ENCODE measurements at regions not wholly inside any gene's neighbourhood (a gene's known extent, or its start where the extent isn't known, plus 50 kb on each side); places are given as distances from the start of the nearest gene placed in this dataset.

GRCh38 chr5:24720743-24721142 is 76.0 kb upstream of the CDH10 start:
- DNase-seq (no peak), ATAC-seq (no peak)
- Mint-ChIP-seq H3K4me3 (no peak overlapping the region), H3K4me1 (no peaks in the 10 kb centered on the region), H3K36me3 (no peaks in the 10 kb centered on the region), H3K9me3 (peaks cover 0 to 36% (median 11%) of the 10 kb centered on the region in 9 donors), H3K27me3 (no peaks in the 10 kb centered on the region), H3K27ac (no peak overlapping the region)
- POLR2A ChIA-PET, result no interaction called here

- Mint-ChIP-seq H3K27ac (no peak overlapping the region), H3K27me3 (no peaks in the 10 kb centered on the region), H3K4me1 (no peaks in the 10 kb centered on the region), H3K4me3 (no peak overlapping the region), H3K9me3 (peaks cover 0 to 30% (median 4%) of the 10 kb centered on the region in 9 donors), H3K36me3 (peaks cover 0 to 3% (median 0%) of the 10 kb centered on the region in 3 donors)
- POLR2A ChIA-PET, result no interaction called here
- DNase-seq, result no peak
- ATAC-seq, result no peak
These were observed 70.0 kb upstream of the CDH10 start for GRCh38 chr5:24714746-24715145.

GRCh38 chr5:24712947-24713346 is 68.2 kb upstream of the CDH10 start:
- peaks cover 0 to 3% (median 0%) of the 10 kb centered on the region in 3 donors for H3K36me3 Mint-ChIP-seq
- H3K27ac Mint-ChIP-seq, result no peak overlapping the region
- H3K9me3 Mint-ChIP-seq, result peaks cover 0 to 22% (median 4%) of the 10 kb centered on the region in 9 donors
- DNase-seq, result no peak
- no peaks in the 10 kb centered on the region for H3K4me1 Mint-ChIP-seq
- ATAC-seq, result no peak
- POLR2A ChIA-PET, result no interaction called here
- no peaks in the 10 kb centered on the region for H3K27me3 Mint-ChIP-seq
- no peak overlapping the region for H3K4me3 Mint-ChIP-seq

GRCh38 chr5:24712047-24712446 is 67.3 kb upstream of the CDH10 start:
- Mint-ChIP-seq H3K9me3 (peaks cover 0 to 15% (median 5%) of the 10 kb centered on the region in 9 donors), H3K27me3 (no peaks in the 10 kb centered on the region), H3K4me1 (no peaks in the 10 kb centered on the region), H3K27ac (no peak overlapping the region), H3K4me3 (no peak overlapping the region), H3K36me3 (peaks cover 0 to 3% (median 0%) of the 10 kb centered on the region in 3 donors)
- ATAC-seq (no peak), DNase-seq (no peak)
- POLR2A ChIA-PET, result no interaction called here

GRCh38 chr5:24703934-24704333 is 59.2 kb upstream of the CDH10 start:
- peaks cover 0 to 5% (median 0%) of the 10 kb centered on the region in 3 donors for H3K36me3 Mint-ChIP-seq
- H3K27me3 Mint-ChIP-seq, result peaks cover 0 to 1% (median 0%) of the 10 kb centered on the region in 5 donors
- H3K27ac Mint-ChIP-seq, result no peak overlapping the region
- peaks cover 0 to 30% (median 20%) of the 10 kb centered on the region in 9 donors for H3K9me3 Mint-ChIP-seq
- no peak for DNase-seq
- POLR2A ChIA-PET, result no interaction called here
- no peak for ATAC-seq
- no peaks in the 10 kb centered on the region for H3K4me1 Mint-ChIP-seq
- H3K4me3 Mint-ChIP-seq, result no peak overlapping the region

All from naive thymus-derived CD8-positive, alpha-beta T cell (primary cell).